Activated T-helper 17 cell treated with anti-CD3 and anti-CD28 coated beads, Interleukin-2, amount 50 U/mL, for 72 hours (primary cell): ENCODE measurements at regions not wholly inside any gene's neighbourhood (a gene's known extent, or its start where the extent isn't known, plus 50 kb on each side); places are given as distances from the start of the nearest gene placed in this dataset.
"Not testable (repeated sequence)": the region's sequence is repeated elsewhere in the genome, so short reads cannot be mapped to it uniquely, and the experiment has no call there.

Experiments used
- ATAC-seq: fragments of 150-1000 bp; cut with Tn5 transposase; replicated peaks from 2 replicates; pipeline ENCODE4 v1.10.0; 2021; ENCODE audit warnings: mild to moderate bottlenecking, moderate library complexity
- H3K27ac Mint-ChIP-seq: one replicate; pipeline ENCODE4 v1.8.0; 2022; ENCODE audit warnings: mixed read lengths
- H3K27me3 Mint-ChIP-seq: one replicate; pipeline ENCODE4 v1.8.0; 2022; ENCODE audit warnings: mixed read lengths
- H3K36me3 Mint-ChIP-seq: one replicate; pipeline ENCODE4 v1.8.0; 2022; ENCODE audit warnings: low read depth, mild to moderate bottlenecking, mixed read lengths
- H3K4me1 Mint-ChIP-seq: one replicate; pipeline ENCODE4 v1.8.0; 2022; ENCODE audit warnings: mixed read lengths
- H3K4me3 Mint-ChIP-seq: one replicate; pipeline ENCODE4 v1.8.0; 2022; ENCODE audit warnings: mild to moderate bottlenecking, mixed read lengths
- H3K9me3 Mint-ChIP-seq: one replicate; pipeline ENCODE4 v1.8.0; 2022; ENCODE audit warnings: mixed read lengths

DNA sequence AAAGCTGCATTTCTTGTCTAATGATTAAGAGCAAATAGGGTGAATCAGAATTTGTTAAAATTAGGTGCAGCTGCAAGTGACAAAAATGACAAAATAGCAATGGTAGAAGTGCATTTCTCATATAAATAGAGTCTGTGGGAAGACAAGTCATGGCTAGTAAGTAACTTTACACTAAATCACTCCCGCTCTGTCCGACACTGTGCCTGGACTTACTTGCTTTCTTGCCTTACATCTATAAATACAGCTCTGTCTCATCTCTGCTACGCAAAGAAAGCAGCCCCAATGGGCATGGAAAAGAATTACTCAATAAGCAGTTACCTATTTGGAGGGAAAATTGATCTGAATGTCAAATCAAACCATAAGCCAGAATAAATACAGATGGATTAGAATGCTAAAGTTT, 245.4 kb upstream of the KRR1 start:
- no peaks in the 10 kb centered on the region for H3K27me3 Mint-ChIP-seq
- ATAC-seq = no peak
- H3K36me3 Mint-ChIP-seq = no peaks in the 10 kb centered on the region
- no peaks in the 10 kb centered on the region for H3K9me3 Mint-ChIP-seq
- H3K4me1 Mint-ChIP-seq = peaks cover 5% of the 10 kb centered on the region
- no peak overlapping the region for H3K27ac Mint-ChIP-seq
- no peak overlapping the region for H3K4me3 Mint-ChIP-seq

DNA sequence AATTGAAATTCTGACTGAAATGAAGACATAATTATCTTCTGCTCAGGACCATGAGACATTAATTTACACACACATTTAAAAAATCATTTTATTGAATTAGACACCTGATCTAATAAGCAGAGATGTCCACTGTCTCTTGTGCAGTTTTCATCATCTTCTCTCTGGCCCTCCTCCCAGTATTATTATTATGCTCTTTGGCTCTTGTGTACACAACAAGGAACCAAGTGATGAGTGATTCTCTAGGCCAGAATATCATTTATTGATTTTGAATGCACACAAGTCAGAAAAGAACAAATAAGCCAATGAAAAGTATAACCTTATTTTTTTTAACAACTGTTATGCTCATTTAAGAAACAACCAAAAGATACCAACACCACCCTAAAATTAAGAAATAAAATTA, 244.7 kb upstream of the KRR1 start:
- Mint-ChIP-seq H3K4me3 (no peak overlapping the region), H3K4me1 (peaks cover 5% of the 10 kb centered on the region), H3K36me3 (no peaks in the 10 kb centered on the region)

DNA sequence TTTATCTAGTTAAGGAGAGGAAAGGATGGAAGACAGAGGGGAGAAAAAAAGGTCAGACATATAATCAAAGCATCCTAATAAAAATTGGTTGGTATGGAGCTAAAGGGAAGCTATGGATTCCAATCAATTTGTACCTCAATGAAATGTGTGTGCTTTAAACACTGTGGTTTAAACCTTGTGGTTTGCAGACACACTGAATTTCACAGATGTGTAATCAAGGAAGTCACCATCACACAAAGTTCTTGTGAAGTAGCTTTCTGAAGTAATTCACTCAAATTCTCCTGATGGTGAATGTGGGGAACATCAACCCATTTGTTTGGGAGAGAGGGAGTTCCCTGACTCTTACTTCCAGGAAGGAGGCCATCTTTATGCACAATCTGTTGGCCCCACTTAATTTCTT, 243.3 kb upstream of the KRR1 start:
- H3K36me3 Mint-ChIP-seq = no peaks in the 10 kb centered on the region
- H3K9me3 Mint-ChIP-seq = no peaks in the 10 kb centered on the region
- peaks cover 3% of the 10 kb centered on the region for H3K4me1 Mint-ChIP-seq
- no peaks in the 10 kb centered on the region for H3K27me3 Mint-ChIP-seq
- H3K4me3 Mint-ChIP-seq = no peak overlapping the region
- peak; percentile 46 for ATAC-seq
- H3K27ac Mint-ChIP-seq = no peak overlapping the region

More for the DNA sequence above, 244.7 kb upstream of the KRR1 start:
- ATAC-seq = no peak
- no peaks in the 10 kb centered on the region for H3K27me3 Mint-ChIP-seq
- no peak overlapping the region for H3K27ac Mint-ChIP-seq
- H3K9me3 Mint-ChIP-seq = no peaks in the 10 kb centered on the region

DNA sequence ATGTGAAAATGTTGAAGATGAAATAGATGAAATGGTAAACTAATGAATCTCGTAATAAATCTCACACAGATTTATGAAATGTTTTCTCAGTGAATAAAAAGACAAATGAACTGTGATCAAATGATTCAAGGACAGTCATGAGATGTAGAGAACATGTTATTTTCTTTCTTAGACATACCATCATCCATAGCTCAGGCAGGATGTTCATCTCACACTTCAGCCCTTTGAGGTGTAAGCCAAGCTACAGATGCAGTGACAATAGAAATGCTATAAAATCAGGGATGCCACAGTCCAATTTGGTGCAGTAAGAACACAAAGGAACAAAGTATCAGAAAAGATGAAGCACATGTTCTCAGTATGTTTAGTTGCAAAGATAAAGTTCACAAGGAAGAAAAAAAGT, 242.7 kb upstream of the KRR1 start:
- H3K27ac Mint-ChIP-seq = no peak overlapping the region
- H3K4me1 Mint-ChIP-seq = no peaks in the 10 kb centered on the region
- no peak overlapping the region for H3K4me3 Mint-ChIP-seq
- no peaks in the 10 kb centered on the region for H3K9me3 Mint-ChIP-seq
- no peaks in the 10 kb centered on the region for H3K27me3 Mint-ChIP-seq
- no peaks in the 10 kb centered on the region for H3K36me3 Mint-ChIP-seq
- no peak for ATAC-seq

DNA sequence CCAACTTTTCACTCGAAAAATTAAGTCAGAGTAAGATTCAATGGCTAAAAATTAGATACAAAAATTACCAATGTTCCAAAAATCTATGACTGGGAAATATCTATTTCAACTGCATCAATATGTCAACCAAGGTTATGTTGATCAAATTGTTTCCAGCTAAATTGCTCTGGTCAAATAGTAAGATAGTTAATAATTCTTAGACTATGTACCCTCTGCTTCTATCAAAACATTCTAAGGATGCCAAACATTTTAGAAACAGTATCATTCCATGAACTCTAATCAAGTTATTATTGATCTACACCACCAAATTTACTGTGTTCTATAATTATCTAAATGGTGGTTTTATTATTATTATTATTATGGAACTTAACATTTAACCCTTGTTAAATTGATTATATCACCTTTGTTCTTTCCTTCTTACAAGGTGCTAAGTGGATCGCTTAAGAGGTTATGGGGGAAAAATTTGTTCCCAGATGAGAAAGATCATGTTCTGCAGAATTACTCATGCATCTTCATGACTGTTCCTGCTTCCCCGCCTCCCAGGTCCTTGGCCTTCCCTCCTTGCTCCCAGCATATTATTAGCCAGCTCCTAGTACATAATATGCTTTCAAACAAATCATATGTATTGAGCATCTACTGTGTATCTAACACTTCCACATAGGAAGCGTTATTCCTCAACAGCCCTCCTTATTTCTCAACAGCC, 240.5 kb upstream of the KRR1 start:
- H3K4me3 Mint-ChIP-seq = no peak overlapping the region
- ATAC-seq = no peak
- peaks cover 3% of the 10 kb centered on the region for H3K27me3 Mint-ChIP-seq
- no peaks in the 10 kb centered on the region for H3K36me3 Mint-ChIP-seq
- no peaks in the 10 kb centered on the region for H3K4me1 Mint-ChIP-seq
- H3K27ac Mint-ChIP-seq = no peak overlapping the region
- H3K9me3 Mint-ChIP-seq = no peaks in the 10 kb centered on the region

DNA sequence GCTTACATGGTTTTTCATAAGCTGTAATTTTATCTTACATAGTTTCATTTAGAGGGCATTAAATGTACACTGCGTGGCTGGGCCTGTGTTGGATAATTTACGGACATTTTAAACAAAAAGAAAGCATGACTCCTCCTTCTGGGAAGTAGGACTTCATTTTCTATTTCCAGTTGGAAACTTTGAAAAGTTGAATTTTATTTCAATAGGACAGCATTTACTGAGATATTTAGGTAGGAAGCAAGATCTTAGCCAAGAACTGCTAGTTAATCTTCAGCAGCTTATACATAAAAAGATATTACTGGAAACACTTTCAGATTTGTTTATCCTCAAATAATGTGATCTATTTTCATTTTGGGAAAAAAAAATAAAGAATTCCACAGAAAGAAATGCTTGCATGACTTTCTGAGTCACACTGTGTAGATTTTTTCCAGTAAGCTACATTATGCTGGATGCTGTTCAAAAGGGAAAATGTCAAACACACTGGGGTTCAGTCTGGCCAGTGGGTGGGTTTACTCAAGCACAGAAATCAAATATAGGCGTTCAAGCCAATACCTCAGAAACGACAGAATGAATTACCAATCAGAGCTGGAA, 239.4 kb upstream of the KRR1 start:
- no peak overlapping the region for H3K27ac Mint-ChIP-seq
- peaks cover 4% of the 10 kb centered on the region for H3K27me3 Mint-ChIP-seq
- H3K4me1 Mint-ChIP-seq = no peaks in the 10 kb centered on the region
- ATAC-seq = no peak
- no peaks in the 10 kb centered on the region for H3K9me3 Mint-ChIP-seq
- H3K36me3 Mint-ChIP-seq = no peaks in the 10 kb centered on the region
- no peak overlapping the region for H3K4me3 Mint-ChIP-seq

DNA sequence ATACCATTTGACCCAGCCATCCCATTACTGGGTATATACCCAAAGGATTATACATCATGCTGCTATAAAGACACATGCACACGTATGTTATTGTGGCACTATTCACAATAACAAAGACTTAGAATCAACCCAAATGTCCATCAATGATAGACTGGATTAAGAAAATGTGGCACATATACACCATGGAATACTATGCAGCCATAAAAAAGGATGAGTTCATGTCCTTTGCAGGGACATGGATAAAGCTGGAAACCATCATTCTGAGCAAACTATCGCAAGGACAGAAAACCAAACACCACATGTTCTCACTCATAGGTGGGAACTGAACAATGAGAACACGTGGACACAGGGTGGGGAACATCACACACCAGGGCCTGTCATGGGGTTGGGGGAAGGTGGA, 237.6 kb upstream of the KRR1 start:
- peaks cover 17% of the 10 kb centered on the region for H3K27me3 Mint-ChIP-seq
- not testable (repeated sequence) for H3K4me3 Mint-ChIP-seq, H3K36me3 Mint-ChIP-seq, H3K4me1 Mint-ChIP-seq, H3K9me3 Mint-ChIP-seq, H3K27ac Mint-ChIP-seq, ATAC-seq

DNA sequence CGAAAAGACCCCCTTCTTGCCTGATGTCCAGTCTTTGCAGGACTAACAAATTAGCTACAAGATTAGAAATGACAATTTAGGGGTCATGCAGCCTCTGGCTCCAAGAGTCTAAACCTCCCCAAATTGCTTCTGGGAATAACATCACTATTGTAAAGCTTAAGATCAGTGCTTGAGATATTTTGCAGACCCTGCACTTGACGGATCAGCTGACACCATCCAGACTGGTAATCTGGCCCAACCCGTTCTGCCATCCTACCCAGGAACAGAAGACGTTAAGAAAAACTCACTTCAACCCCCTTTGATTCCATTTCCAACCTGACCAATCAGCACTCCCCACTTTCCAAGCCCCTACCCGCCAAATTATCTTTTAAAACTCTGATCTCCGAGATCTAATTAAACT, 236.7 kb upstream of the KRR1 start:
- no peak overlapping the region for H3K4me3 Mint-ChIP-seq
- H3K27ac Mint-ChIP-seq = no peak overlapping the region
- H3K27me3 Mint-ChIP-seq = peaks cover 17% of the 10 kb centered on the region
- H3K4me1 Mint-ChIP-seq = no peaks in the 10 kb centered on the region
- ATAC-seq = no peak
- no peaks in the 10 kb centered on the region for H3K9me3 Mint-ChIP-seq
- H3K36me3 Mint-ChIP-seq = no peaks in the 10 kb centered on the region

DNA sequence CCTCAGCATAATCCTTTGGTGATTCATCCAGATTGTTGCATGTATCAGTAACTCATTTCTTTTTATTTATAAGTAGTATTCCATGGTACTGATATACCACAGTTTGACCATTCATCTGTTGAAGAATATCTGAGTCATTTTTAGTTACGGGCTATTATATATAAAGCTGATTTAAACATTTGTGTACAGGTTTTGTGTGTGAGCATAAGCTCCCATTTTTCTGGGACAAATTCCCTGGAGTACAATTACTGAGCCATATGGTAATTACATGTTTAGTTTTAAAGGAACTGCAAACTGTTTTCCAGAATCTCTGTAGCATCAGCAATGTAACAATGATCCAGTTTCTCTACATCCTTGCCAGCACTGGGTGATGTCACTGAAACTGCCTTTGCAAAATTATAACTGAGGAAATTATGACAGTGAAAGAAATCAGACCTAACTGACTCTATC, 236.2 kb upstream of the KRR1 start:
- Mint-ChIP-seq H3K9me3 (no peaks in the 10 kb centered on the region), H3K36me3 (no peaks in the 10 kb centered on the region), H3K4me3 (no peak overlapping the region), H3K27ac (no peak overlapping the region), H3K4me1 (no peaks in the 10 kb centered on the region), H3K27me3 (peaks cover 17% of the 10 kb centered on the region)
- ATAC-seq = no peak

DNA sequence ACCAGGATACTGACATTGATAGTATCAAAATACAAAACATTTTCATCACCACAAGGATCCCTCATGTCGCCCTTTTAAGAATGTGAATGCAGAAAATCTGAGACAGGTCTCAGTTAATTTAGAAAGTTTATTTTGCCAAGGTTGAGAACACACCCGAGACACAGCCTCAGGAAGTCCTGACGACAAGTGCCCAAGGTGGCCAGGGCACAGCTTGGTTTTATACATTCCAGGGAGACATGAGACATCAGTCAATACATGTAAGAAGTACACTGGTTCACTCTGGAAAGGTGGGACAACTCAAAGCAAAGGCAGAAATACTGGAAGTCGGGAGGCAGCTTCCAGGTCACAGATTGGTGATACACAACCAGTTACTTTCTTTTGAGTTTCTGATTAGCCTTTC, 235.2 kb upstream of the KRR1 start:
- Mint-ChIP-seq H3K27me3 (peaks cover 17% of the 10 kb centered on the region), H3K36me3 (no peaks in the 10 kb centered on the region), H3K4me3 (no peak overlapping the region), H3K9me3 (no peaks in the 10 kb centered on the region), H3K27ac (no peak overlapping the region), H3K4me1 (no peaks in the 10 kb centered on the region)
- ATAC-seq = no peak

DNA sequence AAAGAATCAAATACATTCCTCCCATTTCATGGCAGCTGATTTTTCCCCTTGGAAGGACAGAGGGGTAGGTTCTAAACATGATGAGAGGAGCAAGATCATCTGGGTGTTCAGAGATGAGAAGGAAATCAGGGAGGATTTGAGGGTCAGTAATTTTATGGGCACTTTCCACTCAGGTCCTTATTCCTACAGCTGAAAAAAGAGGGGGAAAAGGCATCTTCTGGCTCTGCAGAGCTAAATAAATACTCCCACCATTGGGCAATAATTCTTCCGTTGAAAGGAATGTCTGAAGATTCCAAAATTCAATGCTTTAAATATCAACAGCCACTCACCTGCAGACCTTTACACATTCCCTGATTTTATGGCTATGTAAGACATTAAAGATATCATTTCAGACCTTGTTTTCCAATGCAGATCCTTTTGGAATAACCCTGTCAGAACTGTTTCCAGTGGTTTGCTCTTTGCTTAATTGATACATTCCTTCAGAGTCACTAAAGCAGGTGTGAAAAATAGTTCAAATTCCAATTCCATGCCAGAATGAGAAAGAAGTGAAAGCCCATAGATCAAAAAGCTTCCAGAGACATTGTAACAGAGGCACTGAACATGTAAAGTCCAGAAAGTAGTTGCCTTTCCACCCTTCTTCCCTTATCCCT, 233.3 kb upstream of the KRR1 start:
- Mint-ChIP-seq H3K4me1 (peaks cover 4% of the 10 kb centered on the region), H3K4me3 (no peak overlapping the region)
- ATAC-seq = no peak

DNA sequence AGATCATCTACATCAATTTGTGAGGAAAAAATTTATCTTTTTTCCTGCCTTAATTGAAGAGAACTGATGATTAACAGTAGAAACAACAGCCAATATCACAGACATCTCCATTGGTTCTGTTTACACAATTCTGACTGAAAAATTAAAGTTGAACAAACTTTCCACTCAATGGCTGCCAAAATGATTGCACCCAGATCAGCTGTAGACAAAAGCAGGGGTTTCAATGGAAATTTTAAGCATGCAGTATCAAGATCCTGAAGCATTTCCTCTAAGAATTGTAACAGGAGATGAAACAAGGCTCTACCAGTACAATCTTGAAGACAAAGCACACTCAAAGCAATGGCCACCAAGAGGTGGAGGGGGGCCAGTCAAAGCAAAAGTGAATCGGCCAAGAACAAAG, 231.6 kb upstream of the KRR1 start:
- Mint-ChIP-seq H3K36me3 (no peaks in the 10 kb centered on the region), H3K4me1 (peaks cover 9% of the 10 kb centered on the region), H3K27ac (no peak overlapping the region), H3K4me3 (no peak overlapping the region), H3K27me3 (peaks cover 14% of the 10 kb centered on the region), H3K9me3 (no peaks in the 10 kb centered on the region)
- no peak for ATAC-seq

More for the DNA sequence above, 233.3 kb upstream of the KRR1 start:
- Mint-ChIP-seq H3K27ac (no peak overlapping the region), H3K36me3 (no peaks in the 10 kb centered on the region), H3K27me3 (peaks cover 17% of the 10 kb centered on the region), H3K9me3 (no peaks in the 10 kb centered on the region)

DNA sequence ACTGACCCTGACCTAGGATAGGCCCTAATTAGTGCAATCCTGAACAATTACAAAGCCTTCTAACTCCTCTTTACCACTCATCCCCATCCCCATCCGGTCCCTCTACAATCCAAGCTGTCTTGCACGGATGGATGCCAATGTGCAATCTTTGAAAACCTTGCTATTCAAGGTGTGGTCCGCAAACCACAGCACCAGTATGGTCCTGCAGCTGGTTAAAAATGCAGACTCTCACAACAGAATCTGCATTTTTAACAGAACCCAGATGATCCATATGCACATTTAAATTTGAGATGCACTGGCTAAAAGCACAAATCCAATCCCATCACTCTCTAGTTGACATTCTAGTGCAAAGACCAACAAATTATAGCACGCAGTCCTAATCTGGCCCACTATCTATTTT, 230.6 kb upstream of the KRR1 start:
- H3K4me1 Mint-ChIP-seq = peaks cover 9% of the 10 kb centered on the region
- ATAC-seq = no peak
- H3K27me3 Mint-ChIP-seq = peaks cover 14% of the 10 kb centered on the region

DNA sequence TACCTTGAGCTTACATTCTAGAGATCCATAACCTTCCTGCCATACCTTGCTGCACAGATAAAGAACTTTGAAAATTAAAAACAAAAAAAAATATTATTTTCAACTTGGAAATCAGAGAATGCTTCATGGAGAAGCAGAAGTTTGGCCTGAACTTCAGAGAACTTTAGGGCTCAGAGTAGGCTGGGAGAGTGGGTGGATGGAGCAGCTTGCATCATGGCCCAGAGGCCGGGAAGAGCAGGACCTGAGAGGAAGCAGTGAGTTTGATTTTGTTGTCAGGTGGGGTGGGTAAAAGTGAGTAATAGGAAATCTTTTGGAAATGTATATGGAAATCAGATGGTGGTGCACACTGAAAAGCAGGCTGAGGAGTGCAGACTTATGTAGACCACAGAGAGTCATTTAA, 228.5 kb upstream of the KRR1 start:
- H3K9me3 Mint-ChIP-seq = no peaks in the 10 kb centered on the region
- peaks cover 6% of the 10 kb centered on the region for H3K27me3 Mint-ChIP-seq
- H3K4me3 Mint-ChIP-seq = no peak overlapping the region
- no peaks in the 10 kb centered on the region for H3K36me3 Mint-ChIP-seq
- no peak for ATAC-seq
- H3K4me1 Mint-ChIP-seq = peaks cover 9% of the 10 kb centered on the region
- no peak overlapping the region for H3K27ac Mint-ChIP-seq

More for the DNA sequence above, 230.6 kb upstream of the KRR1 start:
- Mint-ChIP-seq H3K36me3 (no peaks in the 10 kb centered on the region), H3K9me3 (no peaks in the 10 kb centered on the region), H3K4me3 (no peak overlapping the region), H3K27ac (no peak overlapping the region)

DNA sequence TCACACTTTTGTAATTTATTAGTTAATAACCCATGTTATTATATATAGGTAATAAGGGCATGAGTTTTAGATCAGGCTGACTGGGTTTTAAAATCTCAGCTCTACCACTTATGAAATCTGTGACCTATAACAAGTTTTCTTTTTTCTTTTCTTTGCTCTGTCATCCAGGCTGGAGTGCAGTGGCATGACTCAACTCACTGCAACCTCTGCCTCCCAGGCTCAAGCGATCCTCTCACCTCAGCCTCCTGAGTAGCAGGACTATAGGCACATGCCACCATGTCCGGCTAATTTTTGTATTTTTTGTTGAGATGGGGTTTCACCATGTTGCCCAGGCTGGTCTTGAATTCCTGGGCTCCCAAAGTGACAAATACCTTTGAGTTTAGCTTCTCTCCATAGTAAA, 227.7 kb upstream of the KRR1 start:
- H3K36me3 Mint-ChIP-seq, H3K4me3 Mint-ChIP-seq, H3K4me1 Mint-ChIP-seq, H3K27ac Mint-ChIP-seq, H3K9me3 Mint-ChIP-seq, H3K27me3 Mint-ChIP-seq, ATAC-seq: not testable (repeated sequence)
